Epithelial cell of proximal tubule (primary cell): ENCODE measurements at regions not wholly inside any gene's neighbourhood (a gene's known extent, or its start where the extent isn't known, plus 50 kb on each side); places are given as distances from the start of the nearest gene placed in this dataset.
A peak's percentile ranks its signal among the peaks of the same experiment; 100 is the strongest.

Experiments used
- DNase-seq: peaks from one replicate; pipeline ENCODE4 v3.0.0-alpha.2; 2011; ENCODE audit warnings: low read depth
- H3K4me3 ChIP-seq: 2 replicates; pipeline ENCODE4 v1.5.1; 2011; ENCODE audit warnings: low read depth, mild to moderate bottlenecking, low read length
- TF ChIP-seq, protein P1 (sequence below): conservative IDR thresholded peaks from 2 replicates; pipeline ENCODE4 v1.5.1; 2012; ENCODE audit warnings: low read depth, mild to moderate bottlenecking, low read length

DNA sequence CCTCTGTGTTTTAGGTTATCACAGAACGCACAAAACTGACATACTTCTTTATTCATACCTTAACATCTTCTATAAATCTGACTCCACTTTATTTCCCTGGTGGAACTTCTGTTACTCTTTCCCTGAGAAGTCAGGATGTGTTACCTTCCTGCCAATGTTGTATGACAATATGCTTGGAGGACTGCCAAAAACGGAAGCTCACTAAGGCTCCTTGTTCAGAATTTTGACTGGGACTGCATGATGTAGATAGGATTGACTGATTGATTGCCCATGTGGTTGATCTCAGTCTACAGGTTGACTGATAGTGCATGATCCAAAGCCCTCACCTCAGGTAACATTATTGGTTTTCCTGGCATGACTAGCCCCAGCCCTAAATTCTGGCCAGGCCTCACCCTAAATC lies 319.4 kb downstream of the TLR4 start:
- H3K4me3 ChIP-seq = no peak overlapping the region
- no peak for DNase-seq
- TF ChIP-seq, protein P1, sequence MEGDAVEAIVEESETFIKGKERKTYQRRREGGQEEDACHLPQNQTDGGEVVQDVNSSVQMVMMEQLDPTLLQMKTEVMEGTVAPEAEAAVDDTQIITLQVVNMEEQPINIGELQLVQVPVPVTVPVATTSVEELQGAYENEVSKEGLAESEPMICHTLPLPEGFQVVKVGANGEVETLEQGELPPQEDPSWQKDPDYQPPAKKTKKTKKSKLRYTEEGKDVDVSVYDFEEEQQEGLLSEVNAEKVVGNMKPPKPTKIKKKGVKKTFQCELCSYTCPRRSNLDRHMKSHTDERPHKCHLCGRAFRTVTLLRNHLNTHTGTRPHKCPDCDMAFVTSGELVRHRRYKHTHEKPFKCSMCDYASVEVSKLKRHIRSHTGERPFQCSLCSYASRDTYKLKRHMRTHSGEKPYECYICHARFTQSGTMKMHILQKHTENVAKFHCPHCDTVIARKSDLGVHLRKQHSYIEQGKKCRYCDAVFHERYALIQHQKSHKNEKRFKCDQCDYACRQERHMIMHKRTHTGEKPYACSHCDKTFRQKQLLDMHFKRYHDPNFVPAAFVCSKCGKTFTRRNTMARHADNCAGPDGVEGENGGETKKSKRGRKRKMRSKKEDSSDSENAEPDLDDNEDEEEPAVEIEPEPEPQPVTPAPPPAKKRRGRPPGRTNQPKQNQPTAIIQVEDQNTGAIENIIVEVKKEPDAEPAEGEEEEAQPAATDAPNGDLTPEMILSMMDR = no peak

DNA sequence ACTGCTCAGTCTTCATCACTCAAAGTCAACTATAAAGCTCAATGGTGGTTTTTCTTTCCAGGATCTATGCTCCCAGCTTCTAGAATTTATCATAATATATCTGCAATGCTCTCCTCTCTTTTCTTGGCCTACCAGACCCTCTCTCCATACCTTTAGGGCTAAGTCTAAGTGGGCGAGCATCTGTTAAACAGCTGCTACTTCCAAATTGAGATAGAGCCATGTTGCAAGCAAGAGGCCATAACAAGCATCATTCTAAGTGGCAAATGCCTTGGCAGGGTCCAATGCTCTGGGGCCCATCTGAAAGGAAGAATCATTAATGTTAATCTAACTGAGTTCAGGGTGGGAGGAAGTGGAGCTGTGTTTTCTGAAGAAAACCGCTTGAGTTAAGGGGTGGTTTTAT lies 324.0 kb downstream of the TLR4 start:
- TF ChIP-seq, protein P1 = no peak
- no peak for DNase-seq
- H3K4me3 ChIP-seq = no peak overlapping the region

DNA sequence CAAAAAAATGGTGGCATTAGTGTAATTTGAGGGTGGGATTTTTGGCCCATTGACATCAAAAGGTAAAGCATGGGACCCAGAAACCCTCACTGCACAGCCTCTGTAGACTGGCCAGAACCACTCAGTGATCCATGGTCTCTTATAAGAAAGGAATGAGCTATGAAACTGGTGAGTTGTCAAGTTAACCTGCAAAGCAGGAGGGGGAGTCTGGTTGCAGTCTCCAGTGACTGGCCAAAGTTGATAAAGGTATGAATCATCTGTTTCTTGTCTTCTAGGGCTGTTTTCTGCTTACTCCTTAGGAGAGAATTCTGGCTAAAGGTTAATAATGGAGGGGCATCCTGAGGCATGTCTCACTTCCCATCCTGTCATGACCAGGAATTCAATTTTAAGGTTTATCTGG lies 325.2 kb downstream of the TLR4 start:
- DNase-seq = no peak
- no peak overlapping the region for H3K4me3 ChIP-seq
- TF ChIP-seq, protein P1 = no peak

DNA sequence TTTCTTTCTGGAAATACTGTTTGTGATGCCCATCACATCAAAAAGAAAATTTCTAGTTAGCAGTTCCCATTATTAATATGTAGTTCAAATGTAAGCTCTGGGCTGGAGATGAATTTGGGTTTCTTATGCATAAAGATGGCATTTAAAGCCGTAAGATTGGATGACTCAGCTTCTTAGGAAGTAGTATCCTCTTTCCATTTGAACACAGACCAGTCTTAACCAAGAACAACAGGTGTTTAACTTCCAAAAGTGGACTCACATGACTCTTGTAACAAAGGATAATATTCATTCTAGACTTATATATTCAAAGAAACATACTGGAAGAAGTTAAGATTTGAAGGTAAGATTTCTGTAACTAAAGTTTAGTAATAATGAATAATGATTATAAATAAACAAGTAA lies 330.5 kb downstream of the TLR4 start:
- no peak for DNase-seq
- no peak overlapping the region for H3K4me3 ChIP-seq
- TF ChIP-seq, protein P1 = no peak

DNA sequence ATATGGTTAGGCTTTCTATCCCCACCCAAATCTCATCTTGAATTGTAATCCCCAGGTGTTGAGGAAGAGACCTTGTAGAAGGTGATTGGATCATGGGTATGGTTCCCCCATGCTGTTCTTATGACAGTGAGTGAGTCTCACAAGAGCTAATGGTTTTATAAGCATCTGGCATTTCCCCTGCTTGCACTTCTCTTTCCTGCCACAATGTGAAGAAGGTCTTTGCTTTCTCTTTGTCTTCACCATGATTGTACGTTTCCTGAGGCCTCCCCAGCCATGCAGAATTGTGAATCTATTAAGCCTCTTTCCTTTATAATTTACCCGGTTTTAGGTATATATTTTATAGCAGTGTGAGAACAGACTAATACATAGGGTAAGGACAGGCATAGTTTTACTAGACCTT lies 334.5 kb downstream of the TLR4 start:
- no peak for DNase-seq
- H3K4me3 ChIP-seq = no peak overlapping the region
- TF ChIP-seq, protein P1 = peak; percentile 12

DNA sequence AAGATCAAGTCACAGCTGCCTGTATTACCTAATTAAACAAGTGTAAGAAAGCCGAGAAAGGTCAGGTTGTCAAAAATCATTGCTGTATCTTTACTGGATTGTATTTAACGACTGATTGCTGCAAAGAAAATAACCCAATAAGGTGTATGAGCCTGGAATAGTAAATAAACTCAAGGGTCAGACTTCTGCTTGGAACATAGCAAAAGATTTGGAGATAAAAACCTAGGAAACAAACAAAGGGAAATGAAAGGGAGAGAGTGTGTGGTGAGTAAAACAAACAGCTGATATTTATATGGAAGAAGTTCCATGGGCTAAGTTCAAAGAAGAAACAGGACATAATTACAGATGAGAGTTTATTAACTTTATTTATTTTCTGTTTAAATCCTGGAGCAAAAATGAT lies 354.0 kb downstream of the TLR4 start:
- no peak overlapping the region for H3K4me3 ChIP-seq
- TF ChIP-seq, protein P1 = no peak
- no peak for DNase-seq

DNA sequence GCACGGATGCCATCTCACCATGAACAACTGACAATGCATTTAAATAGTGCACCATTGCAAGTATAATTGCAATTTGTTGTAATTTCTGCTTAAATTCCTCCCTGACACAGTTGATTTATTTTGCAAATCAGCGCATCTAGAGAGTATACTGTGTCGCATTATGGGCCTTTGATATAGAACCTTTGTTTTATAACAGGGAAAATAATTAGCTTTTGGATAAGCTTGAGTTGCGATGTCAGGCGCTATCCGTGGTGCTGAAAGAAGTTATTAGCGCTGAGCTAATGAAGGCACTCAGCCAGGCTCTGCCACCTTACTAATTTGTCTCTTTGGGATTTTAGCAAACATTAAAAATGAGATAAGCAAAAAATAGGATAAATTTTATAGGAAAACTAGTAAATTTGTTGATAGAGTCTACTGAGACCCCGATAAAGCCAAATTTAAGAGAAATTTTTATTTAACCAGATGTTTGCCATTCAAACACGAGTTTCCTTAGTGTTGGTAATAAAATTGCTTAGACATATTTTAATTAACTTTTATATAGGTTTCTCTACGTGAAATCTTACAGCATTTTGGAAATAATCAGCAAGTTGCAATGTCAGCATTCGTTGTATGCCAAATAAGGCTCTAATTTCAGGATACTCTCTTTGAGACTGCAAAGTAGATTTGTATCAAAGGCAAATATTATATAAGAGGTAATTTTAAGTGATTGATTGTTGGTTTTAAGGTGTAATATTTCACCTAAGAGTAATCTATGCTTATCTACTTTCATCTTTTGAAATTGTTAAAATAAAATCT lies 355.5 kb downstream of the TLR4 start:
- peak; percentile 2 for DNase-seq
- TF ChIP-seq, protein P1 = no peak
- no peak overlapping the region for H3K4me3 ChIP-seq
